Testis (tissue), 2 donors: ENCODE measurements at regions not wholly inside any gene's neighbourhood (a gene's known extent, or its start where the extent isn't known, plus 50 kb on each side); places are given as distances from the start of the nearest gene placed in this dataset.

Experiments used
- DNase-seq: peaks from one replicate; pipeline ENCODE4 v3.0.0-alpha.2; 2019
- H3K27ac ChIP-seq, 2 donors: fragments of 200-600 bp; sonication (generic); one replicate each; pipeline ENCODE4 v1.5.1; 2019
- H3K27me3 ChIP-seq: fragments of 200-600 bp; sonication (generic); one replicate; pipeline ENCODE4 v1.5.1; 2019
- H3K36me3 ChIP-seq: fragments of 200-600 bp; sonication (generic); one replicate; pipeline ENCODE4 v1.5.1; 2017; ENCODE audit warnings: low read depth; ENCODE audit errors: missing control alignments
- H3K4me1 ChIP-seq: fragments of 200-600 bp; sonication (generic); one replicate; pipeline ENCODE4 v1.5.1; 2019
- H3K4me3 ChIP-seq, 2 donors: fragments of 200-600 bp; sonication (generic); one replicate each; pipeline ENCODE4 v1.5.1; 2017 to 2019
- H3K9me3 ChIP-seq: fragments of 200-600 bp; sonication (generic); one replicate; pipeline ENCODE4 v1.5.1; 2017
- POLR2A ChIP-seq: fragments of 450-650 bp; IDR thresholded peaks from one replicate; pipeline ENCODE4 v1.6.1; 2017; ENCODE audit warnings: antibody characterized with exemption, mild to moderate bottlenecking, moderate library complexity
- WGBS, 2 donors: methylation state at CpG; one replicate each; pipeline ENCODE4 v1.1.5; 2018; 5-methylcytosine and 5-hydroxymethylcytosine counted together
- intact Hi-C: fragments of 100-400 bp; cut with DNase I; formaldehyde crosslinking; loops from one replicate; pipeline ENCODE4 v1.15.1; 2023; ENCODE audit warnings: low total_unique reads
- TF ChIP-seq, protein P1 (sequence below), 3 experiments: fragments of 450-650 bp in 2 of 3; fragments of 200-600 bp in 1 of 3; sonication (generic) in 1 of 3; IDR thresholded peaks; one replicate each; pipeline ENCODE4 v1.5.1; 2016 to 2019; ENCODE audit warnings: antibody characterized with exemption in 3 of 3, mild to moderate bottlenecking in 2 of 3, moderate library complexity in 1 of 3

DNA sequence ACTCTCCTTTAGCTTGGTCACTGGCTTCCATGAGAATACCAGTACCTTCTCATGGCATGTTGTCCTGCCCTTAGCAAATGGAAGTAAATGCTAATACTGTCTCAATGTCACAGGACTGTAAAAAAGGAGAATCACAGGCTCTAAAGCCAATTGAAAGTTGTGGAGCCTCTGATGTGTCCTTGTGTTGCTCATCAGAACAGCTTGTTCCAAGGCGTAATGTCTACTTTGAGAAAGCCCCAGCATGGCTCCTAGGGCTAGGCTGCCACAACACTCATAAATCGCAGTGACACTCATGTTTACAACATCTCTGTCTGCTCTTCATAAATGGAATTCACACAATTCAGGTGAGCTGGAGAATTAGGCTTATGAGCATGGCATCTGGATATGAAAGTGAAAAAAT is 94.9 kb downstream of the ACTL7B start:
- Histone ChIP-seq H3K4me1 (no peaks in the 10 kb centered on the region), H3K4me3 (no peak overlapping the region), H3K9me3 (no peaks in the 10 kb centered on the region), H3K36me3 (no peaks in the 10 kb centered on the region), H3K27me3 (no peaks in the 10 kb centered on the region), H3K27ac (no peak overlapping the region)
- intact Hi-C loops = no loop called here
- WGBS, 2 donors = 84 to 94% methylated on average over 2 of the region's 2 CpGs
- no peak for DNase-seq
- TF ChIP-seq POLR2A = no peak
- TF ChIP-seq, protein P1, sequence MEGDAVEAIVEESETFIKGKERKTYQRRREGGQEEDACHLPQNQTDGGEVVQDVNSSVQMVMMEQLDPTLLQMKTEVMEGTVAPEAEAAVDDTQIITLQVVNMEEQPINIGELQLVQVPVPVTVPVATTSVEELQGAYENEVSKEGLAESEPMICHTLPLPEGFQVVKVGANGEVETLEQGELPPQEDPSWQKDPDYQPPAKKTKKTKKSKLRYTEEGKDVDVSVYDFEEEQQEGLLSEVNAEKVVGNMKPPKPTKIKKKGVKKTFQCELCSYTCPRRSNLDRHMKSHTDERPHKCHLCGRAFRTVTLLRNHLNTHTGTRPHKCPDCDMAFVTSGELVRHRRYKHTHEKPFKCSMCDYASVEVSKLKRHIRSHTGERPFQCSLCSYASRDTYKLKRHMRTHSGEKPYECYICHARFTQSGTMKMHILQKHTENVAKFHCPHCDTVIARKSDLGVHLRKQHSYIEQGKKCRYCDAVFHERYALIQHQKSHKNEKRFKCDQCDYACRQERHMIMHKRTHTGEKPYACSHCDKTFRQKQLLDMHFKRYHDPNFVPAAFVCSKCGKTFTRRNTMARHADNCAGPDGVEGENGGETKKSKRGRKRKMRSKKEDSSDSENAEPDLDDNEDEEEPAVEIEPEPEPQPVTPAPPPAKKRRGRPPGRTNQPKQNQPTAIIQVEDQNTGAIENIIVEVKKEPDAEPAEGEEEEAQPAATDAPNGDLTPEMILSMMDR (IDR thresholded peaks at IDR 0.05) = no peak

DNA sequence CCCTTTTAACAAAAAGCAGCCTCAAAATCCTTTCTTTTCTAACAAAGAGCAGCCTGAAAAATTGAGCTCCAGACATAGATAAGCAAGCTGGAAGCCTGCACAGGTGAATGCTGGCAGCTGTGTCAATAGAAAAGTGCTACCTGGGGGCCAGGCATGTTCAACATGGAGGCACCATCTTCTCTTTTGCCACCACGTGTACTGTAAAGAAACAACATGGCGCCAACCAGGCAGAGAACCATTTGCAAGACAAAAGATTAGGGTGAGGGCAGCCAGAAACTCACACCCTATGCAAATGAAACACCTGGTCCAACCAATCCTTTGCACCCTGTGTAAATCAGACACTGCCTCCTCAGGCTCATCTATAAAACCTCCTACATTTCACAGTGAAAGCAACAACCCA is 96.0 kb downstream of the ACTL7B start:
- Histone ChIP-seq H3K27me3 (no peaks in the 10 kb centered on the region), H3K9me3 (no peaks in the 10 kb centered on the region), H3K4me3 (no peak overlapping the region), H3K36me3 (no peaks in the 10 kb centered on the region), H3K27ac (no peak overlapping the region), H3K4me1 (no peaks in the 10 kb centered on the region)
- no peak for DNase-seq
- 83 to 93% methylated on average over 2 of the region's 2 CpGs for WGBS, 2 donors
- TF ChIP-seq POLR2A = no peak
- TF ChIP-seq, protein P1 (IDR thresholded peaks at IDR 0.05) = no peak
- intact Hi-C loops = no loop called here

DNA sequence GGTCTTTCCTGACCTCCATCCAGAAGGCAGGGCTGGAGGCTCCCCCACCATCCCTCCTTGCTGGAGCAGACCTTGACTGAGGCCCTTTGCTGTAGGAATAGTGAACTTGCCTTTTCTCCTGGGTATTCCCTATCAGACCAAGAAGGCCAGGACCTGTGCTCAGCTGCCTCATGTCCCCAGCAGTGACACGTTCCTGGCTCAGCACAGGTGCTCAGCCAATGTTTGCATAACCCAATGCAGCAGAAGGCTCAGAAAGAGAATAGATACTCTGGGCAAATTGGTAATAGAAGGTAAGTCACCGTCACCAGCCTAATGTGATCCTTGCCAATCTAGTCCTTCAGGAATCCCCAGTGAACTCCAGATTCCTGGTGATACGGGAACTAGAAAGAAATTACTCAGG is 96.4 kb downstream of the ACTL7B start:
- 84 to 93% methylated on average over 3 of the region's 3 CpGs for WGBS, 2 donors
- Histone ChIP-seq H3K36me3 (no peaks in the 10 kb centered on the region), H3K27me3 (no peaks in the 10 kb centered on the region), H3K9me3 (no peaks in the 10 kb centered on the region), H3K4me3 (no peak overlapping the region), H3K4me1 (no peaks in the 10 kb centered on the region), H3K27ac (no peak overlapping the region)
- TF ChIP-seq, protein P1 (IDR thresholded peaks at IDR 0.05) = no peak
- no peak for TF ChIP-seq POLR2A
- intact Hi-C loops = no loop called here
- no peak for DNase-seq

DNA sequence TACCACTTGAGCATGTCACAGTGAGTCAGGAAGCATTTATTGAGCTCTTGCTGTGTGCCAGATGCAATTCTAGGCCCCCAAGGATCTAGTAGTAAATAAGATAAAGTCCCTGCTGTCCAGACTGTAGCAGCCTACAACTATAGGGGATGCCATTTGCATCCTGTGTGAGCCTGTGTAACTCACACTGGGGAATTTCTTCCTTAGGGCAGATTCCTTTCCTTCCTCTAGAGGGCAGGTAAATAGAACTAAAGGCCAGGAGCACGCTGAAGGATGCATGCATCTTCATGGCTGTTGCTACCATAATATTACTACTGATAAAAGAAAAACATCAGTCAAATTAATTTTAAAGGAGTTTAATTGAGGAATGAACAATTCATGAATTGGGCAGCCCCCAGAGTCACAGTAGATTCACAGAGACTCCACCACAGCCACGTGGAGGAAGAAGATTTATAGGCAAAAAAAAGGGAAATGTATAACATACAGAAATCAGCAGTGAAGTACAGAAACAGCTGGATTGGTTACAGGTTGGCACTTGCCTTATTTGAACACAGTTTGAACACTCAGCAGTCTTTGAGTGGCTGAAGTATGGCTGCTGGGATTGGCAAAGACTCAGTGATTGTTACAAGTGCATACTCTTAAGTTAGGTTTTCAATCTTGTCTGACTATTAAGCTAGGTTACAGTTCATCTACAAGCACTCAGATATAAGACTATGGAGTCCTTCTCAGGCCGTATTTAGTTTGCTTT is 98.9 kb downstream of the ACTL7B start:
- no peaks in the 10 kb centered on the region for H3K4me1 ChIP-seq
- no peaks in the 10 kb centered on the region for H3K9me3 ChIP-seq
- no peaks in the 10 kb centered on the region for H3K27me3 ChIP-seq
- H3K4me3 ChIP-seq = no peak overlapping the region
- no peak for DNase-seq
- 63 to 76% methylated on average over 3 of the region's 3 CpGs for WGBS, 2 donors
- intact Hi-C loops = no loop called here
- TF ChIP-seq, protein P1 (IDR thresholded peaks at IDR 0.05) = no peak
- no peak for TF ChIP-seq POLR2A
- H3K36me3 ChIP-seq = no peaks in the 10 kb centered on the region
- no peak overlapping the region for H3K27ac ChIP-seq

DNA sequence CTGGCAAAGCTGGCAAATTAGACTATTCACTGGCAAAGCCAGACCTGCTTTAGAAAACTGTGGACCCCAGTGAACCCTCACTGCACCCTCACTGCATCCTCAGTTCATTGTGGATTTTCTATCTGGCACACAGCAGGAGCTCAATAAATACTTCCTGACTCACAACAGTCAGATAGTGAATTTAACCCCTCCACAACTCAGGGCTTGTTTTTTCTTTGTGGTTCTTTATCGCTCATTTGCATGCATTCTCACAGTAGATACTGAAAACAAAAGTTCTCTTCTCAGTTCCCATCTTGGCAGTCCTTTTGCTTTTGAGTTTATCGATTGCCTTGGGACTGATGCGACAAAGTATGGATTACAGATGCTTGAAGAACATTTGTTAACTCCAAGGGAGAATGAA is 99.8 kb downstream of the ACTL7B start:
- Histone ChIP-seq H3K36me3 (no peaks in the 10 kb centered on the region), H3K27ac (no peak overlapping the region), H3K9me3 (no peaks in the 10 kb centered on the region), H3K27me3 (no peaks in the 10 kb centered on the region), H3K4me3 (no peak overlapping the region), H3K4me1 (no peaks in the 10 kb centered on the region)
- WGBS, 2 donors = 81 to 85% methylated on average over 3 of the region's 3 CpGs
- TF ChIP-seq, protein P1 (IDR thresholded peaks at IDR 0.05) = no peak
- TF ChIP-seq POLR2A = no peak
- no peak for DNase-seq
- intact Hi-C loops = no loop called here
